IMR-90 (cell line): ENCODE measurements at regions not wholly inside any gene's neighbourhood (a gene's known extent, or its start where the extent isn't known, plus 50 kb on each side); places are given as distances from the start of the nearest gene placed in this dataset.

Experiments
- ATAC-seq: fragments of 200-7000 bp; cut with Tn5 transposase; 2 replicates; pipeline ENCODE4 v1.9.1; 2020; ENCODE audit warnings: low read depth, mild to moderate bottlenecking, moderate library complexity
- BruUV-seq: library from RNA; stranded (reverse); fragments of 400-500 nt; replicated peaks from 2 replicates; lab custom pipeline; 2021; lab: Mats Ljungman, UMichigan
- CTCF ChIA-PET: fragments of 300-600 bp; formaldehyde crosslinking; extraction: SDS; loops from one replicate; lab custom pipeline; 2021; ENCODE audit warnings: antibody characterized with exemption; lab: Yijun Ruan, JAX
- POLR2A ChIA-PET: fragments of 300-600 bp; sonication (Branson Sonifier 250); formaldehyde crosslinking; loops from one replicate; lab custom pipeline; 2022; ENCODE audit warnings: antibody characterized with exemption; ENCODE audit not compliant: unreplicated experiment; lab: Charles Lee
- DNase-seq: peaks from one replicate; pipeline ENCODE4 v3.0.0; 2013
- H2AFZ ChIP-seq: replicated peaks from 2 replicates; pipeline ENCODE3; 2013; ENCODE audit warnings: low read length, mild to moderate bottlenecking; ENCODE audit not compliant: poor library complexity
- H2AK5ac ChIP-seq: 2 replicates; pipeline ENCODE4 v1.6.1; 2013; ENCODE audit warnings: low read depth, low read length, inconsistent platforms
- H2AK9ac ChIP-seq: replicated peaks from 2 replicates; pipeline ENCODE3; 2013; ENCODE audit warnings: mild to moderate bottlenecking, low read depth, low read length, moderate library complexity; ENCODE audit not compliant: poor library complexity
- H2BK120ac ChIP-seq: 2 replicates; pipeline ENCODE4 v1.6.1; 2013; ENCODE audit warnings: low read depth, low read length, inconsistent platforms
- H2BK15ac ChIP-seq: 3 replicates; pipeline ENCODE4 v1.6.1; 2013; ENCODE audit warnings: low read depth, low read length, inconsistent platforms
- H2BK20ac ChIP-seq: 2 replicates; pipeline ENCODE4 v1.6.1; 2013; ENCODE audit warnings: low read depth, mild to moderate bottlenecking, inconsistent platforms, low read length, moderate library complexity
- H2BK5ac ChIP-seq: 2 replicates; pipeline ENCODE4 v1.6.1; 2013; ENCODE audit warnings: mild to moderate bottlenecking, low read depth, low read length, inconsistent platforms; ENCODE audit not compliant: poor library complexity, severe bottlenecking
- H3K14ac ChIP-seq: replicated peaks from 2 replicates; pipeline ENCODE4 v1.6.1; 2013; ENCODE audit warnings: low read depth, low read length, inconsistent platforms
- H3K18ac ChIP-seq: 2 replicates; pipeline ENCODE4 v1.6.1; 2013; ENCODE audit warnings: low read depth, low read length, control low read depth
- H3K23ac ChIP-seq: 2 replicates; pipeline ENCODE4 v1.6.1; 2013; ENCODE audit warnings: low read depth, low read length, inconsistent platforms
- H3K27ac ChIP-seq: 2 replicates; pipeline ENCODE4 v1.5.1; 2013; ENCODE audit warnings: mild to moderate bottlenecking, control low read depth, low read length; ENCODE audit not compliant: insufficient read depth
- H3K27me3 ChIP-seq: 2 replicates; pipeline ENCODE4 v1.6.1; 2013; ENCODE audit warnings: low read length; ENCODE audit not compliant: control insufficient read depth, insufficient read depth
- H3K36me3 ChIP-seq: 2 replicates; pipeline ENCODE4 v1.6.1; 2013; ENCODE audit warnings: low read length, mixed read lengths; ENCODE audit not compliant: control insufficient read depth, insufficient read depth
- H3K4ac ChIP-seq: 2 replicates; pipeline ENCODE4 v1.6.1; 2013; ENCODE audit warnings: low read depth, low read length, inconsistent platforms
- H3K4me1 ChIP-seq: 2 replicates; pipeline ENCODE4 v1.6.1; 2013; ENCODE audit warnings: low read length, mixed read lengths; ENCODE audit not compliant: control insufficient read depth, insufficient read depth
- H3K4me2 ChIP-seq: 2 replicates; pipeline ENCODE4 v1.6.1; 2013; ENCODE audit warnings: low read depth, mild to moderate bottlenecking, control low read depth, low read length, moderate library complexity
- H3K4me3 ChIP-seq: 2 replicates; pipeline ENCODE4 v1.5.1; 2013; ENCODE audit warnings: low read depth, mild to moderate bottlenecking, control low read depth, low read length, moderate library complexity; ENCODE audit not compliant: insufficient read depth
- H3K56ac ChIP-seq: 2 replicates; pipeline ENCODE4 v1.6.1; 2013; ENCODE audit warnings: low read length, inconsistent platforms; ENCODE audit not compliant: insufficient read depth; ENCODE audit errors: extremely low read depth
- H3K79me1 ChIP-seq, 2 experiments: 2 replicates each; pipeline ENCODE4 v1.6.1; 2013; ENCODE audit warnings: low read length in 2 of 2, inconsistent platforms in 1 of 2, low read depth in 1 of 2
- H3K9ac ChIP-seq: 2 replicates; pipeline ENCODE4 v1.6.1; 2013; ENCODE audit warnings: low read depth, low read length, control low read depth
- H3K9me1 ChIP-seq: 2 replicates; pipeline ENCODE4 v1.6.1; 2013; ENCODE audit warnings: low read length, inconsistent platforms; ENCODE audit not compliant: insufficient read depth
- H3K9me3 ChIP-seq: 2 replicates; pipeline ENCODE4 v1.6.1; 2013; ENCODE audit warnings: low read length; ENCODE audit not compliant: control insufficient read depth, insufficient read depth
- H4K20me1 ChIP-seq: 2 replicates; pipeline ENCODE4 v1.6.1; 2013; ENCODE audit warnings: low read length, inconsistent platforms; ENCODE audit not compliant: insufficient read depth
- H4K5ac ChIP-seq: 2 replicates; pipeline ENCODE4 v1.6.1; 2013; ENCODE audit warnings: mild to moderate bottlenecking, low read depth, low read length, control low read depth
- H4K8ac ChIP-seq, 2 experiments: 2 replicates each; pipeline ENCODE4 v1.6.1; 2013; ENCODE audit warnings: low read depth in 2 of 2, low read length in 2 of 2, control low read depth in 1 of 2, inconsistent platforms in 1 of 2
- H4K91ac ChIP-seq: 2 replicates; pipeline ENCODE4 v1.6.1; 2013; ENCODE audit warnings: low read depth, low read length, inconsistent platforms; ENCODE audit not compliant: insufficient read depth
- CEBPB ChIP-seq: IDR thresholded peaks from 2 replicates; pipeline ENCODE4 v1.6.1; 2012; ENCODE audit warnings: low read depth, low read length, improper control_type of control experiment
- CHD1 ChIP-seq: IDR thresholded peaks from 2 replicates; pipeline ENCODE4 v1.6.1; 2012; ENCODE audit warnings: low read depth, low read length, improper control_type of control experiment
- FOS ChIP-seq: fragments of 150-350 bp; IDR thresholded peaks from 2 replicates; pipeline ENCODE4 v1.6.1; 2016; ENCODE audit warnings: low read depth, low read length
- MAFK ChIP-seq: IDR thresholded peaks from 2 replicates; pipeline ENCODE4 v1.6.1; 2012; ENCODE audit warnings: low read depth, low read length, improper control_type of control experiment
- POLR2A ChIP-seq: IDR thresholded peaks from 2 replicates; pipeline ENCODE4 v1.6.1; 2012; ENCODE audit warnings: mild to moderate bottlenecking, low read depth, low read length
- RCOR1 ChIP-seq: IDR thresholded peaks from 2 replicates; pipeline ENCODE4 v1.6.1; 2012; ENCODE audit warnings: mild to moderate bottlenecking, low read length, improper control_type of control experiment; ENCODE audit not compliant: insufficient replicate concordance
- RFX5 ChIP-seq: IDR thresholded peaks from 2 replicates; pipeline ENCODE4 v1.8.0; 2012; ENCODE audit warnings: low read depth, mild to moderate bottlenecking, low read length, moderate library complexity
- WGBS, 2 experiments: methylation state at CpG; one replicate each; pipeline versions ENCODE4 v1.1.5 to v1.1.7; 2013; ENCODE audit warnings: missing lambda C conversion rate in 2 of 2; ENCODE audit not compliant: insufficient read length in 1 of 2; ENCODE audit errors: extremely low coverage in 2 of 2; 5-methylcytosine and 5-hydroxymethylcytosine counted together
- dilution Hi-C: fragments of 300-500 bp; cut with HindIII; formaldehyde crosslinking; loops from one replicate; pipeline ENCODE4 v1.14.3; 2018; ENCODE audit warnings: low sequenced_read_pairs; ENCODE audit not compliant: unreplicated experiment
- in situ Hi-C: fragments of 300-500 bp; cut with MboI; formaldehyde crosslinking; loops from 3 replicates; pipeline ENCODE4 v1.14.3; 2019; ENCODE audit warnings: low sequenced_read_pairs, inconsistent platforms, mixed read lengths
- intact Hi-C: fragments of 100-400 bp; cut with micrococcal nuclease; formaldehyde crosslinking; loops from 2 replicates; pipeline ENCODE4 v1.10.0; 2022

DNA sequence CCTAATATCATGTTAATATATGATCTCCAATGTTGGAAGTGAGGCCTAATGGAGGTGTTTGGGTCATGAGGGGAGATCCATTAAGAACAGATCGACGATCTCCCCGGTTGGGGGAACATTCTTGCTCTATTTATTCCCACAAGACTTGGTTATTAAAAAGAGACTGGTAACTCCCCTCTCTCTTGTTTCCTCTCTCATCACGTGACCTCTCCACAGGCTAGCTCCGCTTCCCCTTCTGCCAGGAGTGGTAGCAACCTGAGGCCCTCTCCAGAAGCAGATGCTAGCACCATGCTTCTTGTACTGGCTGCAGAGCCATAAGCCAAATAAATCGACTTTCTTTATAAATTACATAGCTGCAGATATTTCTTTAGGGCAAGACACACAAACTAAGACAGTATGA, 794.4 kb downstream of the MTRR start:
- Histone ChIP-seq H3K4me2 (no peak overlapping the region), H2BK120ac (no peak overlapping the region), H4K5ac (no peak overlapping the region), H3K4me1 (no peaks in the 10 kb centered on the region; the same call in 1 of the 2 replicates), H3K27ac (no peak overlapping the region), H3K27me3 (no peaks in the 10 kb centered on the region), H3K36me3 (no peaks in the 10 kb centered on the region), H2AK5ac (no peak overlapping the region), H3K79me1 (no peaks in the 10 kb centered on the region), H3K18ac (no peak overlapping the region), H3K14ac (no peak overlapping the region), H3K9me1 (no peaks in the 10 kb centered on the region), H2BK15ac (no peak overlapping the region), H3K4ac (no peak overlapping the region), H3K9ac (no peak overlapping the region), H4K91ac (no peak overlapping the region), H3K9me3 (no peaks in the 10 kb centered on the region), H3K4me3 (no peak overlapping the region), H3K56ac (no peak overlapping the region), H2BK20ac (no peak overlapping the region), H3K23ac (no peak overlapping the region), H2AK9ac (no peak overlapping the region), H4K20me1 (no peaks in the 10 kb centered on the region), H2AFZ (no peak overlapping the region), H2BK5ac (no peak overlapping the region), H4K8ac (no peak overlapping the region)
- no peak for DNase-seq
- in situ Hi-C loops (no loop called here), dilution Hi-C loops (no loop called here), intact Hi-C loops (no loop called here)
- CTCF ChIA-PET, result no interaction called here
- POLR2A ChIA-PET, result no interaction called here
- BruUV-seq, result no TSS peak
- no peak for TF ChIP-seq RCOR1
- no peak for TF ChIP-seq CEBPB
- TF ChIP-seq MAFK, result no peak
- TF ChIP-seq POLR2A, result no peak
- no peak for TF ChIP-seq RFX5
- TF ChIP-seq FOS, result no peak
- TF ChIP-seq CHD1, result no peak
- 20% methylated on average over 1 of the region's 6 CpGs; no CpG with 5 or more reads in 1 of the 2 experiments for WGBS, 2 experiments
- ATAC-seq, result no peak
